ENCODE measurements at regions not wholly inside any gene's neighbourhood (a gene's known extent, or its start where the extent isn't known, plus 50 kb on each side); places are given as distances from the start of the nearest gene placed in this dataset.

- DNase-seq (no peak), ATAC-seq (no peak)
- no peaks in the 10 kb centered on the region for H3K9me3 ChIP-seq
- no peaks in the 10 kb centered on the region for H3K4me1 ChIP-seq
- H3K4me3 ChIP-seq = no peak overlapping the region
- no peak overlapping the region for H3K27ac ChIP-seq
- TF ChIP-seq POLR2A (IDR thresholded peaks at IDR 0.05) = no peak
- TF ChIP-seq CTCF (IDR thresholded peaks at IDR 0.05) = no peak
- WGBS, 2 donors = 72 to 87% methylated on average over 4 of the region's 4 CpGs
- intact Hi-C loops (cut with DNase I) = no loop called here
- H3K27me3 ChIP-seq = no peaks in the 10 kb centered on the region
- no peaks in the 10 kb centered on the region for H3K36me3 ChIP-seq (replicated peaks in 1 of 2; ENCODE audit: insufficient read depth in 1 of 2, low read depth in 2 of 2)
Observed at GRCh38 chr3:174417573-174417972, 441.6 kb upstream of the NAALADL2 start.

- 67 to 76% methylated on average over 1 of the region's 1 CpG for WGBS, 2 donors
- no peak for TF ChIP-seq CTCF (IDR thresholded peaks at IDR 0.05)
- no peak for TF ChIP-seq POLR2A (IDR thresholded peaks at IDR 0.05)
- H3K27ac ChIP-seq = no peak overlapping the region
- H3K4me3 ChIP-seq = no peak overlapping the region
- no peaks in the 10 kb centered on the region for H3K36me3 ChIP-seq (replicated peaks in 1 of 2; ENCODE audit: insufficient read depth in 1 of 2, low read depth in 2 of 2)
- DNase-seq (no peak), ATAC-seq (no peak)
- no peaks in the 10 kb centered on the region for H3K27me3 ChIP-seq
- intact Hi-C loops (cut with DNase I) = no loop called here
- H3K4me1 ChIP-seq = no peaks in the 10 kb centered on the region
- no peaks in the 10 kb centered on the region for H3K9me3 ChIP-seq
Observed at GRCh38 chr3:174419216-174419615, 439.9 kb upstream of the NAALADL2 start.

- no peaks in the 10 kb centered on the region for H3K36me3 ChIP-seq (replicated peaks in 1 of 2; ENCODE audit: insufficient read depth in 1 of 2, low read depth in 2 of 2)
- DNase-seq (no peak), ATAC-seq (no peak)
- TF ChIP-seq CTCF (IDR thresholded peaks at IDR 0.05) = no peak
- no peak for TF ChIP-seq POLR2A (IDR thresholded peaks at IDR 0.05)
- no peaks in the 10 kb centered on the region for H3K4me1 ChIP-seq
- 64 to 71% methylated on average over 2 of the region's 2 CpGs for WGBS, 2 donors
- H3K4me3 ChIP-seq = no peak overlapping the region
- intact Hi-C loops (cut with DNase I) = no loop called here
- H3K27me3 ChIP-seq = no peaks in the 10 kb centered on the region
- no peaks in the 10 kb centered on the region for H3K9me3 ChIP-seq
- H3K27ac ChIP-seq = no peak overlapping the region
Observed at GRCh38 chr3:174423936-174424335, 435.2 kb upstream of the NAALADL2 start.

GRCh38 chr3:174424656-174425055, 434.5 kb upstream of the NAALADL2 start:
- Histone ChIP-seq H3K27ac (no peak overlapping the region), H3K36me3 (replicated peaks in 1 of 2; ENCODE audit: insufficient read depth in 1 of 2, low read depth in 2 of 2) (no peaks in the 10 kb centered on the region), H3K4me1 (no peaks in the 10 kb centered on the region), H3K4me3 (no peak overlapping the region), H3K9me3 (no peaks in the 10 kb centered on the region), H3K27me3 (no peaks in the 10 kb centered on the region)
- TF ChIP-seq POLR2A (IDR thresholded peaks at IDR 0.05) (no peak), CTCF (IDR thresholded peaks at IDR 0.05) (no peak)
- DNase-seq (no peak), ATAC-seq (no peak)
- 56 to 63% methylated on average over 1 of the region's 1 CpG for WGBS, 2 donors
- intact Hi-C loops (cut with DNase I) = no loop called here

- DNase-seq (no peak), ATAC-seq (no peak)
- Histone ChIP-seq H3K9me3 (no peaks in the 10 kb centered on the region), H3K4me1 (no peaks in the 10 kb centered on the region), H3K4me3 (no peak overlapping the region), H3K27me3 (no peaks in the 10 kb centered on the region), H3K36me3 (replicated peaks in 1 of 2; ENCODE audit: insufficient read depth in 1 of 2, low read depth in 2 of 2) (no peaks in the 10 kb centered on the region), H3K27ac (no peak overlapping the region)
- intact Hi-C loops (cut with DNase I) = no loop called here
- 80 to 91% methylated on average over 3 of the region's 3 CpGs for WGBS, 2 donors
- no peak for TF ChIP-seq POLR2A (IDR thresholded peaks at IDR 0.05)
Observed at GRCh38 chr3:174425422-174425821, 433.7 kb upstream of the NAALADL2 start.

Data from body of pancreas (tissue), 4 donors.